Osteocyte (in vitro differentiated cells): ENCODE measurements at regions not wholly inside any gene's neighbourhood (a gene's known extent, or its start where the extent isn't known, plus 50 kb on each side); places are given as distances from the start of the nearest gene placed in this dataset.

Experiments
- DNase-seq: peaks from one replicate; pipeline ENCODE4 v3.0.0; 2021; ENCODE audit warnings: mixed read lengths; ENCODE audit not compliant: unreplicated experiment; ENCODE audit errors: extremely low spot score
- H3K27ac Mint-ChIP-seq: one replicate; pipeline ENCODE4 v1.8.0; 2021; ENCODE audit warnings: mild to moderate bottlenecking, mixed read lengths; ENCODE audit not compliant: unreplicated experiment
- H3K27me3 Mint-ChIP-seq: one replicate; pipeline ENCODE4 v1.8.0; 2021; ENCODE audit warnings: mixed read lengths; ENCODE audit not compliant: unreplicated experiment
- H3K36me3 Mint-ChIP-seq: one replicate; pipeline ENCODE4 v1.8.0; 2021; ENCODE audit warnings: mixed read lengths; ENCODE audit not compliant: unreplicated experiment
- H3K4me1 Mint-ChIP-seq: one replicate; pipeline ENCODE4 v1.8.0; 2021; ENCODE audit warnings: mixed read lengths; ENCODE audit not compliant: unreplicated experiment
- H3K4me3 Mint-ChIP-seq: one replicate; pipeline ENCODE4 v1.8.0; 2021; ENCODE audit warnings: mild to moderate bottlenecking, moderate library complexity, mixed read lengths; ENCODE audit not compliant: unreplicated experiment
- H3K9me3 Mint-ChIP-seq: one replicate; pipeline ENCODE4 v1.8.0; 2021; ENCODE audit warnings: mixed read lengths; ENCODE audit not compliant: unreplicated experiment
- TF ChIP-seq, protein P1 (sequence below): fragments of 200-600 bp; sonication (generic); IDR thresholded peaks from 2 replicates; pipeline ENCODE4 v1.5.0; 2021; ENCODE audit warnings: antibody characterized with exemption, mild to moderate bottlenecking, moderate library complexity

DNA sequence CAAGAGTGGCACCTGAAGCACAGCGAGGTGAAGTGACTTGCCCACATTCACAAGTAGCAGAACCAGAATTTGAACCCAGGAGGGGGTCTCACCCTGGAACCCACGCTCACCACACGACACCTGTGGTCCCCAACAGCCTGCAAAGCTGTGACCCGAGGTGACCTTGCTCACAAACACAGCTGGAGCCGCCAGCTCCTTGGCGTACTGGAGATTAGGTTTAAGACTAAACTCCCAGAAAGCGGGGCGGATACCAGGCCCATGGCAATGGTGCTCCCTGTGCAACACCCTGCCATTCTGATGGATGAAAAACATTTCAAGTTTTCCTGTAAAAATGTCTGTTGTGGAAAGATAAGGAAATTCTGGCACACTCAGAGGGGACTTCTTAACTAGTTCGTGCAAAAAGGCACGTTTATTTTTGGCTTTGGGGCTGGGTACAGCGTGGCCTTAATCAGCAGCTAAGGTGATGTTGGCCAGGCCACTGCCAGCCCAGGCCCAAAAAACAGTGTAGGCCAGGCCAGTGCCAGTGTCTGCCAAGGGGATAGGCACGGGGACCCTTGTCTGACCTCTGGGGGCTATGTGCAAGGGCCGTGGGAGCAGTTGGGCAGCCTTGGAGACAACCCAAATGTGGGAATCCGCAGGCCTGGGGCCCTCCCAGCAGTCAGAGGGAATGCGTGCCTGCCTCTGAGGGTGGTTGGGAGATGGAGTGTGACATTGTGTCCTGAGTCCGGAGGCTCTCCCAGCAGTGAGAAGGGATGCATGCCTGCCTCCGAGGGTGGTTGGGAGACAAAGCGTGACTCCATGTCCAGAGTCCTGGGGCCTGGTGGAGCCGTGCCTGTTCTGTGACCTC is 185.0 kb upstream of the HS6ST1 start:
- DNase-seq, result peak; percentile 80
- Mint-ChIP-seq H3K27me3 (peaks cover 6% of the 10 kb centered on the region), H3K4me1 (no peaks in the 10 kb centered on the region), H3K4me3 (no peak overlapping the region), H3K27ac (no peak overlapping the region), H3K36me3 (no peaks in the 10 kb centered on the region), H3K9me3 (no peaks in the 10 kb centered on the region)
- TF ChIP-seq, protein P1, sequence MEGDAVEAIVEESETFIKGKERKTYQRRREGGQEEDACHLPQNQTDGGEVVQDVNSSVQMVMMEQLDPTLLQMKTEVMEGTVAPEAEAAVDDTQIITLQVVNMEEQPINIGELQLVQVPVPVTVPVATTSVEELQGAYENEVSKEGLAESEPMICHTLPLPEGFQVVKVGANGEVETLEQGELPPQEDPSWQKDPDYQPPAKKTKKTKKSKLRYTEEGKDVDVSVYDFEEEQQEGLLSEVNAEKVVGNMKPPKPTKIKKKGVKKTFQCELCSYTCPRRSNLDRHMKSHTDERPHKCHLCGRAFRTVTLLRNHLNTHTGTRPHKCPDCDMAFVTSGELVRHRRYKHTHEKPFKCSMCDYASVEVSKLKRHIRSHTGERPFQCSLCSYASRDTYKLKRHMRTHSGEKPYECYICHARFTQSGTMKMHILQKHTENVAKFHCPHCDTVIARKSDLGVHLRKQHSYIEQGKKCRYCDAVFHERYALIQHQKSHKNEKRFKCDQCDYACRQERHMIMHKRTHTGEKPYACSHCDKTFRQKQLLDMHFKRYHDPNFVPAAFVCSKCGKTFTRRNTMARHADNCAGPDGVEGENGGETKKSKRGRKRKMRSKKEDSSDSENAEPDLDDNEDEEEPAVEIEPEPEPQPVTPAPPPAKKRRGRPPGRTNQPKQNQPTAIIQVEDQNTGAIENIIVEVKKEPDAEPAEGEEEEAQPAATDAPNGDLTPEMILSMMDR, result no peak

DNA sequence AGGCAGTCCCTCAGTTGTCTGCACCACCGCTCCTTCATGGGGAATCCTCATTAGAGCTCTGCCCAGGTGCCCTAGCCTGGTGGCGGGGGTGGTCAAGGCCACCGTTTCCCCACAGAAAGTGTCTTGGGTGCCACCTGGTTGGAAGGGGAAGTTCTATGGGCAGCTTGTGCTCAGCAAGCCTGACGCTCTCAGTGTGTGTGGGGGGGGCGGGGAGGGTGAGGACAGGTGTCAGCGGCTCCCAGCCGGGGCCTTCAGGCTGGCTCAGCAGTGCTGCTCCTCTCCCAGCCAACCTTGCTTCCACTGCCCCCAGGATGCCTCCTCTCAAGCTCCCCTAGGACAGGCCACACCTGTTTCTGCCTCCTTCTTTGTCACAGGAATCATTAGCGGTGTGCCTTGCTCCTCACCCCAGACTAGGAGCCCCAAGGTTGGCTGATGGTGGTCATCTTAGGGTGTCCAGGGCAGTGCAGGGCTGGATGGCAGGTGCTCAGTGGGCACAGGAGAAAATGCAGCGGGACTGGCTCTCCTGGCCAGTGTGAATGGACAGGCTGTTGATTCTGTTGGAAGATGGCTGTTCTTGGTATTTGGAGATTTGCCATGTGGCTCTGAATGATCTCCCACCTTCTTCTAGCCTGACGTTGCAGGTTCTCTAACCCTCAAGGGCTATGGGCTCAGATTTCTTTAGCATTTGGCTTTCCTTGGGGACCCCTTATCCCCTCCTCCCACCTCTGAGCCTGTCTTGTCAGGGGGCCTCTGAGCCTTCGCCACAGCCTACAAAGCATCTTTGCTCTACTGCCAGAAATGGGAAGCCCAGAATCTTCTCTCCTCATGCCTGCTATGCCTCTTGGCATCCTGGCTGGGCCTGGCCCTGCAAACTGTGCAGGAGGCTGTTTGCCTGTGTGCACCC is 185.8 kb upstream of the HS6ST1 start:
- DNase-seq, result peak; percentile 42
- H3K27ac Mint-ChIP-seq, result no peak overlapping the region
- no peaks in the 10 kb centered on the region for H3K4me1 Mint-ChIP-seq
- H3K27me3 Mint-ChIP-seq, result peaks cover 6% of the 10 kb centered on the region
- no peaks in the 10 kb centered on the region for H3K36me3 Mint-ChIP-seq
- H3K4me3 Mint-ChIP-seq, result no peak overlapping the region
- H3K9me3 Mint-ChIP-seq, result no peaks in the 10 kb centered on the region
- TF ChIP-seq, protein P1, result no peak

DNA sequence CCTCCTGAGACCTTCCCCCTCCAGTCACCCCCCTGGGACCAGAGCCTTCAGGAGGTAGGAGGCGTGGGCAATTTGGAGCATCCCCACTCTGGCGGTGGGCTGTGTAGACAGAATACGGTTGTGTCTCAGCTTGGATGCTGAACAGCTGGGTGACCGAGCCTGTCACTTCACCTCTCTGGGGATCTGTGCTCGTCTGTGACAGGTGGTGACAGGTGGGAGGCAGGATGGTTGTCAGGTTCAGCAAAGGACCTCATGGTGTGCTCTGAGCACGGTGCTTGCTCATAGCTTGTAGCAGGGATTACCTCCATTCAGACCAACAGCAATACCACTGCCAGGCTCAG is 186.5 kb upstream of the HS6ST1 start:
- TF ChIP-seq, protein P1, result no peak
- no peak for DNase-seq

DNA sequence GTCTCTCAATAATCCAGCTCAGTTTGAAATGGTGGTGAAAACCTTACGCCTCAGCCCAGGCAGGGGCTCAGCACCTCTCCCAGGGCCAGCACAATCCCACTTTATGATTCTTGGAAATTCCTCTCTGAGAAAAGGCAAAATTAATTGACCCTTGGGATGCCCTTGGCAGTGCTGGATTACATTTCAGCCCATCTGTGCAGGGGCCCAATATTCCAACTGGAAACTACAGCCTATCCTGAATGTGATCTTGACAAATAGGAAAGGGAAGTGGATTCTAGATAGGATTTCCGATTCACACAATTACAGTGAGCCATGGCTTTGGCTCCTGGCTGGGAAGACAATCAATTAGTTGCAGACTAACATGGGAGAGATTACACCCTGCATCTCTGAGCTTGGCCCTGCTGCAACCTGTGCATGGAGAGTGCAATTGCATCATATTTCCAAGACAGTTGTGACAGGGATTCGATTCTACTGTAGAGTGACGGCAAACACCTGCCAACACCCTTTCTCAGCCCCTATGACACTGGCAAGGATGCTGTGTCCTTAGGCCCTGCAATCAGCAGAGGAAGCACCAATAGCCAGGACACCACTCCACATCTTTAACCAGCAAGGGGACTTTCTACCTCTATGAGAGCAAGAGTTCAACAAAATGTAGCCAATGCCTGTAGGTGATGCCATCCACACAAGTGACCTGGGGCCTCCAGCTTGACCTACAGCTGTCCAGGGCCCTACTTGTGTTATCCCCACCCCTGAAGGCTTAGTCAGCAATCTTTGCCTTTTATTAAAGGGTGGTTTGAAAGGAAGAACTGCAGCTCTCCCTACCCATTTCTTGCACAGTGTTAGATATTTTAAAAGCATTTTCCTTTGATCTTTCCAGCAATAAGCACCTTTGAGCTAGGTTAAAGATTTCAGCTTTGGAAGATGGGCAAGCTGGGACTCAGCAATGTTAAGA is 187.2 kb upstream of the HS6ST1 start:
- Mint-ChIP-seq H3K9me3 (no peaks in the 10 kb centered on the region), H3K27me3 (peaks cover 6% of the 10 kb centered on the region), H3K27ac (no peak overlapping the region), H3K4me1 (peaks cover 2% of the 10 kb centered on the region), H3K36me3 (no peaks in the 10 kb centered on the region), H3K4me3 (no peak overlapping the region)
- TF ChIP-seq, protein P1, result no peak
- DNase-seq, result no peak

More for the DNA sequence above, 186.5 kb upstream of the HS6ST1 start:
- H3K9me3 Mint-ChIP-seq, result no peaks in the 10 kb centered on the region
- peaks cover 6% of the 10 kb centered on the region for H3K27me3 Mint-ChIP-seq
- H3K4me3 Mint-ChIP-seq, result no peak overlapping the region
- no peaks in the 10 kb centered on the region for H3K4me1 Mint-ChIP-seq
- no peaks in the 10 kb centered on the region for H3K36me3 Mint-ChIP-seq
- no peak overlapping the region for H3K27ac Mint-ChIP-seq
